GM21367 (cell line): ENCODE measurements at regions not wholly inside any gene's neighbourhood (a gene's known extent, or its start where the extent isn't known, plus 50 kb on each side); places are given as distances from the start of the nearest gene placed in this dataset.
"Not testable (repeated sequence)": the region's sequence is repeated elsewhere in the genome, so short reads cannot be mapped to it uniquely, and the experiment has no call there.

Source experiments
- ATAC-seq: cut with Tn5 transposase; IDR thresholded peaks from one replicate; pipeline ENCODE4 v1.9.1; 2021; ENCODE audit not compliant: unreplicated experiment

DNA sequence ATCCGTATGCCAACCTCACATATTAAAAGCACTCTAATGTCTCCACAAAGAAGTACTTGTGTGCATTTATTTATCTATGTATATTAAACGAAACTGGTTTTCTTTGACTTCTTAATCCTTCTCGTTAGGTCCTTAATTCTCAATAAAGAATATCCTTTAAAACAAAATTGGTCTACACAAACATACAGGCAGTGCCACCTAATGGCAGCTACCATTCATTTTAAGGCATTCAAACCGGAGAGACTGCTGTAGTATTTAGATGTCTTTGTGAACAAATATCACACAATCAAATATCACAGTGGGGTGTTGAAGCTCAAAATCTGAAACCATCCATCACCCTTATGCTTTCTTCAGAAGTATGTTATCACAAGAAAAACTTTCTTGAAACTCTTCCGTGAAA is 96.6 kb upstream of the IRAK1BP1 start:
- ATAC-seq, result no peak

DNA sequence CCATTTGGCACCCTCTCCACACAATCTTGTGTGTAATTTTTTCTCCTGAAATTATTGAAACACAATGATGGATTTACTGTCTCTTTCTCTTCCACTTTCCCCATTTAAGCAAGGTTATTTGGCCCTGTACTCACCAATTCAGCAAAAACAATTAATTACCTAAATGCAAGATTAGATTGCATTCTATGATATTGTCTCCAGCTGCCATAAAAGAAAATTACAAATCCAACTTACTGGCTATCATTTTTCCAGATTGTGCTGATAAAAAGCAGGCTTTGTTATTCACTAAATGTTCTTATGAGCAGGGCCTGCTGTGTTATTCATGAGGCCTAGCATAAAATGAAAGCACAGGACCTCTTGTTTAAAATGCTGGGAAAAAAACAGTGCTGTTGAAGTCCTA is 95.8 kb upstream of the IRAK1BP1 start:
- ATAC-seq, result no peak

DNA sequence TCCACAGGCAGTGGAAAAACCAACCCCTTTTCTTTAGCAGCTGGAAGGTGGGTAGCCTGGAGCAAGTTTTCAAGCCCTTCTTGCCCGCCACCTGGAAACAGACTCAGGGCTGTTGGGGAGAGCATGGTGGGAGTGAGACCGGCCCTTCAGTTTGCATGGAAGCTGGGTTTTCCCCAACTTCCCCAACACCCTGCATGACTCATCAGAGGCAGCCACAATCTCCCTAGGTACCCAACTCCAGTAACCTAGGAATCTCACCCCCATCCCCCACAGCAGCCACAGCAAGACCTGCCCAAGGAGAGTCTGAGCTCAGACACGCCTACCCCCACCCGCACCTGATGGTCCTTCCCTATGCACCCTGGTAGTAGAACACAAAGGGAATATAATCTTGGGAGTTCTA is 86.3 kb upstream of the IRAK1BP1 start:
- no peak for ATAC-seq

DNA sequence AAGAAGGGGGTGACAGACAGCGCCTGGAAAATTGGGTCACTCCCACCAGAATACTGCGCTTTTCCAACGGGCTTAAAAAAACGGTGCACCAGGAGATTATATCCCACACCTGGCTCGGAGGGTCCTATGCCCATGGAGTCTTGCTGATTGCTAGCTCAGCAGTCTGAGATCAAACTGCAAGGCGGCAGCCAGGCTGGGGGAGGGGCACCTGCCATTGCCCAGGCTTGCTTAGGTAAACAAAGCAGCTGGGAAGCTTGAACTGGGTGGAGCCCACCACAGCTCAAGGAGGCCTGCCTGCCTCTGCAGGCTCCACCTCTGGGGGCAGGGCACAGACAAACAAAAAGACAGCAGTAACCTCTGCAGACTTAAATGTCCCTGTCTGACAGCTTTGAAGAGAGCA is 84.0 kb upstream of the IRAK1BP1 start:
- not testable (repeated sequence) for ATAC-seq

DNA sequence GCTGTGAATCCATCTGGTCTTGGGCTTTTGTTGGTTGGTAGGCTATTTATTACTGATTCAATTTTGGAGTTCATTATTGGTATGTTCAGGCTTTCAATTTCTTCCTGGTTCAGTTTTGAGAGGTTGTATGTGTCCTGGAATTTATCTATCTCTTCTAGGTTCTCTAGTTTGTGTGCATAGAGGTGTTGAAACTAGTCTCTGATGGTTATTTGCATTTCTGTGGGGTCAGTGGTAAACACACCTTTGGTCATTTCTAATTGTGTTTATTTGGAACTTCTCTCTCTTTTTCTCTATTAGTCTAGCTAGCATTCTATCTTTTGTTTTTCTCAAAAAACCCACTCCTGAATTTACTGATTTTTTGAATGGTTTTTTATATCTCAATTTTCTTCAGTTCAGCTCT is 70.1 kb upstream of the IRAK1BP1 start:
- ATAC-seq, result no peak

DNA sequence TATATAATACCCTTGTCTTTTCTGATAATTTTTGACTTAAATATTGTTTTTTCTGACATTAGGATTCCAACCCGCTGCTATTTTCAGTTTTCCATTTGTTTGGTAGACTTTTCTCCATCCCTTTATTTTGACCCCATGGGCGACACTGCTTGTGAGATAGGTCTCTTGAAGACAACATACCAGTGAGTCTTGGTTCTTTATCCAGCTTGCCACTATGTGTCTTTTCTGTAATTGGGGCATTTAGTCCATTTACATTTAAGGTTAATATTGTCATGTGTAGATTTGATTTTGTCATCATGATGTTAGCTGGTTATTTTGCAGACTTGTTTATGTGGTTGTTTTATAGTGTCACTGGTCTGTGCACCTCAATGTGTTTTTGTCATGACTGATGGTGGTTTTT is 67.7 kb upstream of the IRAK1BP1 start:
- no peak for ATAC-seq

DNA sequence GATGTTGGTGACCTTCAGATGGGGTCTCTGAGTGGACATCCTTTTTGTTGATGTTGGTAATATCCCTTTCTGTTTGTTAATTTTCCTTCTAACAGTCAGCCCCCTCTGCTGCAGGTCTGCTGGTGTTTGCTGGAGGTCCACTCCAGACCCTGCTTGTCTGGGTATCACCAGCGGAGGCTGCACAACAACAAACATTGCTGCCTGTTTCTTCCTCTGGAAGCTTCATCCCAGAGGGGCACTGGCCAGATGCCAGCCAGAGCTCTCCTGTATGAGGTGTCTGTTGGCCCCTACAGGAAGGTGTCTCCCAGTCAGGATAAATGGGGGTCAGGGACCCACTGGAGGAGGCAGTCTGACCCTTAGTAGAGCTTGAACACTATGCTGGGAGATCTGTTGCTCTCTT is 60.6 kb upstream of the IRAK1BP1 start:
- ATAC-seq, result not testable (repeated sequence)

DNA sequence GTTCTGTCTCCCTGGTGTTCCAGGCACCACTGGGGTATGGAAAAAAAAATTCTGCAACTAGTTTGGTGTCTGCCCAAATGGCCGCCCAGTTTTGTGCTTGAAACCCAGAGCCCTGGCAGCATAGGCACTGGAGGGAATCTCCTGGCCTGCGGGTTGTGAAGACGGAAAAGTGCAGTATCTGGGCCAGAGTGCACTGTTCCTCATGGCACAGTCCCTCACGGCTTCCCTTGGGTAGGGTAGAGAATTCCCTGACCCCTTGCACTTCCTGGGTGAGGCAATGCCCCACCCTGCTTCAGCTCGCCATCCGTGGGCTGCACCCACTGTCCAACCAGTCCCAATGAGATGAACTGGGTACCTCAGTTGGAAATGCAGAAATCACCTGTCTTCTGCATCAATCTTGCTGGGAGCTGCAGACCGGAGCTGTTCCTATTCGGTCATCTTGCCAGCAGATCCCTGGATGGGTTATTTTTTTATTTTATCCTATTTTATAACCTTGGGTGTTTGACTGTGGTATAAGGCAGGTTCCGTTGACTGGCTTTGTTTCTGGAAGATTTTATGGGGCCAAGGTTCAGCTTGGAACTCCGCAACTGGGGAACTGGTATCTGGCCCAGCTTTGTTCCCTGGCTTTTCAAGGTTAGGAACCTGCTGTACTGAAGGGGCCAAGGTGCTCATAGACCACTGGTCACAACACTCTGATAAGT is 59.5 kb upstream of the IRAK1BP1 start:
- not testable (repeated sequence) for ATAC-seq

DNA sequence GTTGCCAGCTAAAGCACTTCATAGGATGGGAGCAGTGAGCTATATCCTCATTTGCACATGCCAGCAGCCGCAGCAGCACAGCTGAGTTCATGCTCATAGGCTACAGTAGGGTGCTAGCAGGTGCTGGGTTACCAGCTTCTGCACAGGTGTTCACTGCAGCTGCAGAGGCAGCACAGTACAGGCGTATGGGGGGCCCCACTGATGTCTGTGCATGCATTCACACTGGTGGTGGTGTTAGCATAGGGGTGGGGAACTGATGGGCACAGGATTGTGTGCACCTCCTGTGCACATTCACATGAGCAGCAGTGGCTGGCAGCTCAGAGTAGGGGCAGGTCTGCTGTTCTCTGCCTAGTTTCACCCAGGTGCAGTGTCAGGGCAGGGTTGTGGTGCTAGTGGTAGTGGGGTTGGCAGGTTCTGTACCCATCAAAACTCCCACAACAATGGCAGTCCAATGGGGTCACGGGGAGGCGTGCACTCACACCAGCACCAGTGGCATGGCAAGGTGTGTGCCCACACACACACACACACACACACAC is 58.9 kb upstream of the IRAK1BP1 start:
- ATAC-seq, result no peak

DNA sequence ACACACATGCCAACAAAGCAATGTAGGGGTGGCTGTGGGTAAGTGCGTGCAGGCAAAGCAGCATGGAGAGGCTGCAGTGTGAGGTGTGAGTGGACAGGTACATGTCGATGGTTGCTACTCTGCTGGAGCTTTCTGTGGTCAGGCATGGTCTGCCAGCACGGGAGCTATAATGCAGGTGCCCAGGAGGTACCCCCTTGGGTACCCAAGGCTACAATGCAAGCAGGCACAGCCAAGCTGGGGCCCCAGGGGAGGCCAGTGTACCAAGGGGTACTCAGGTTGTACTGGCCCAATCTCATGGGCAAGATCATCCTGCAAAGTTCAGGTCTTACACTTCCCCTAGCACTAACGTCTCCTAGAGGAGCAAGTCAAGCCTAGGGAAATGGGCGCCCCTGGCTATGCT is 58.4 kb upstream of the IRAK1BP1 start:
- ATAC-seq, result no peak

DNA sequence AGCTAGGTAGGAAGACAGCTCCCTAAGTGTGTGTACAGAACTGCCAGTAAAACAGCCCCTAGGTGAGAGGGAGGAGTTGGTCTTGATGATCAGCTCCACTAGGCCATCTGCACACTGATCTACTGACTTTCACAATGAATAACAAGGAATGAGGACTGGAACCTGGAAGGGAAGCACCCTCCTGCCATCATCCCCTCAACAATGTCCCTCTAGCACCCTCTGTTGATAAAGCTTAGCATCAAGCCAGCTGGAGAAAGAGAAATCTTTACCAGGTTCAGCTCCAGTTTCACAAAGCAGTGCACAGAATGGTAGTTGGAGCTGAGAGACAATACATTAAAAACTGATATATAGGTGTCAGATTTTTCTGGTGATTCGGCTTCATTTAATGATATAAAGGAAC is 57.2 kb upstream of the IRAK1BP1 start:
- no peak for ATAC-seq

DNA sequence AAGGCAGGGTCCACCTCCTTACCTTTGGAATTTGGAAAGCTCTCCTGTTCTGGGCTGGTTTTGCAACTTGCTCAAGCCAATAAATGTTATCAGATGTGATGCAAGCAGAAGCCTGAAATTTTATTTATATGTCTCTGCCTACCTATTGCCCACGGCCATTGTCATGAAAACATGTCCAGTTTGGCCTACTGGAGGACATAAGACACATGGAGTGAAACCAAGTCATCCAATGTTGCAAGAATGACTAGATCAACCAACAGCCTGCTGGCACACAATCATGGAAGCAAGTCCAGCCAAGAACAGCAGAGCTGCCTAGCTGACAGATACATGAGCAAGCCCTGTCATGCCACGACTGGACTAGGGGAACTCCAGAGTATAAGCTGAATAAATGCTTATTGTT is 56.7 kb upstream of the IRAK1BP1 start:
- no peak for ATAC-seq
